SK-N-SH (cell line): ENCODE measurements at regions not wholly inside any gene's neighbourhood (a gene's known extent, or its start where the extent isn't known, plus 50 kb on each side); places are given as distances from the start of the nearest gene placed in this dataset.

Experiments
- CTCF ChIA-PET: fragments of 300-600, 350-600 bp; formaldehyde crosslinking; extraction: SDS; loops from one replicate; lab custom pipeline; 2021; lab: Yijun Ruan, JAX
- POLR2A ChIA-PET: fragments of 350-600 bp; sonication (Branson Sonifier 250); formaldehyde crosslinking; extraction: SDS; loops from one replicate; lab custom pipeline; 2020; ENCODE audit warnings: antibody characterized with exemption, inconsistent platforms; lab: Yijun Ruan, JAX
- DNase-seq: peaks from one replicate; pipeline ENCODE4 v3.0.0; 2012
- H2AFZ ChIP-seq: fragments of 200-600 bp; sonication (generic); 2 replicates; pipeline ENCODE4 v1.8.1; 2016; ENCODE audit warnings: antibody characterized with exemption, mild to moderate bottlenecking, low read depth
- H3F3A ChIP-seq: fragments of 200-600 bp; sonication (generic); replicated peaks from 2 replicates; pipeline ENCODE3; 2016; ENCODE audit warnings: antibody characterized with exemption, mild to moderate bottlenecking; ENCODE audit not compliant: insufficient read depth
- H3K27ac ChIP-seq, 2 experiments: fragments of 200-500 bp in 1 of 2; fragments of 200-600 bp in 1 of 2; sonication (Bioruptor generic) in 1 of 2; sonication (generic), shearing (Covaris generic) in 1 of 2; 2 replicates each; pipeline versions ENCODE4 v1.5.1 to v1.6.1; 2014 to 2016; ENCODE audit warnings: low read depth in 2 of 2, inconsistent platforms in 1 of 2, low read length in 1 of 2, mild to moderate bottlenecking in 1 of 2, mixed read lengths in 1 of 2
- H3K27me3 ChIP-seq: fragments of 200-600 bp; sonication (generic), shearing (Covaris generic); 2 replicates; pipeline ENCODE4 v1.6.1; 2016; ENCODE audit warnings: mixed run types; ENCODE audit not compliant: insufficient read depth
- H3K36me3 ChIP-seq, 2 experiments: fragments of 200-500 bp in 1 of 2; fragments of 200-600 bp in 1 of 2; sonication (Bioruptor generic) in 1 of 2; sonication (generic) in 1 of 2; replicated peaks in 1 of 2; 2 replicates each; pipeline versions ENCODE3 to v1.5.1; 2014 to 2016; ENCODE audit warnings: low read length in 1 of 2, mild to moderate bottlenecking in 1 of 2; ENCODE audit not compliant: insufficient read depth in 2 of 2, control insufficient read depth in 1 of 2
- H3K4me1 ChIP-seq, 2 experiments: fragments of 200-500 bp in 1 of 2; fragments of 200-600 bp in 1 of 2; sonication (Bioruptor generic) in 1 of 2; sonication (generic), shearing (Covaris generic) in 1 of 2; 2 replicates each; pipeline versions ENCODE4 v1.5.1 to v1.6.1; 2014 to 2016; ENCODE audit warnings: low read depth in 1 of 2, low read length in 1 of 2, mixed run types in 1 of 2; ENCODE audit not compliant: insufficient read depth in 2 of 2, control insufficient read depth in 1 of 2
- H3K4me2 ChIP-seq: fragments of 200-600 bp; sonication (generic), shearing (Covaris generic); 2 replicates; pipeline ENCODE4 v1.6.1; 2017; ENCODE audit warnings: mixed run types
- H3K4me3 ChIP-seq, 2 experiments: fragments of 200-500 bp in 1 of 2; fragments of 200-600 bp in 1 of 2; sonication (Bioruptor generic) in 1 of 2; sonication (generic), shearing (Covaris generic) in 1 of 2; 2 replicates each; pipeline versions ENCODE4 v1.5.1 to v1.8.1; 2014 to 2016; ENCODE audit warnings: low read depth in 2 of 2, inconsistent platforms in 1 of 2, low read length in 1 of 2, mild to moderate bottlenecking in 1 of 2, mixed read lengths in 1 of 2, moderate library complexity in 1 of 2
- H3K79me2 ChIP-seq: fragments of 200-600 bp; sonication (generic); 2 replicates; pipeline ENCODE4 v1.8.1; 2017; ENCODE audit warnings: mild to moderate bottlenecking; ENCODE audit not compliant: insufficient read depth
- H3K9ac ChIP-seq: fragments of 200-600 bp; sonication (generic); 2 replicates; pipeline ENCODE4 v1.6.1; 2017; ENCODE audit warnings: mixed run types
- H3K9me2 ChIP-seq: fragments of 200-600 bp; sonication (generic); 2 replicates; pipeline ENCODE4 v1.6.1; 2017; ENCODE audit warnings: mixed run types
- H3K9me3 ChIP-seq: fragments of 200-600 bp; sonication (generic); 2 replicates; pipeline ENCODE4 v1.6.1; 2017; ENCODE audit warnings: mixed run types, mild to moderate bottlenecking, moderate library complexity
- H4K20me1 ChIP-seq: fragments of 200-600 bp; sonication (generic); 2 replicates; pipeline ENCODE4 v1.6.1; 2017; ENCODE audit warnings: mild to moderate bottlenecking, mixed run types; ENCODE audit not compliant: insufficient read depth
- EP300 ChIP-seq, 2 experiments: IDR thresholded peaks; 2 replicates each; pipeline versions ENCODE4 v1.4.0 to v1.6.1; 2012; ENCODE audit warnings: borderline replicate concordance in 1 of 2, low read depth in 1 of 2, low read length in 1 of 2
- FOSL2 ChIP-seq: IDR thresholded peaks from 2 replicates; pipeline ENCODE4 v1.4.0; 2012; ENCODE audit warnings: low read depth, mild to moderate bottlenecking, moderate library complexity, borderline replicate concordance
- FOXJ3 ChIP-seq: sonication (generic); formaldehyde crosslinking; IDR thresholded peaks from 2 replicates; pipeline ENCODE4 v1.5.1; 2020; ENCODE audit warnings: mild to moderate bottlenecking, missing genetic modification reagents
- FOXM1 ChIP-seq: IDR thresholded peaks from 2 replicates; pipeline ENCODE4 v1.4.0; 2012; ENCODE audit warnings: low read depth, mild to moderate bottlenecking
- GATA2 ChIP-seq: sonication (generic); formaldehyde crosslinking; IDR thresholded peaks from 2 replicates; pipeline ENCODE4 v1.5.0; 2020; ENCODE audit warnings: mild to moderate bottlenecking, missing genetic modification reagents
- MAX ChIP-seq: IDR thresholded peaks from 2 replicates; pipeline ENCODE4 v1.4.0; 2012; ENCODE audit warnings: low read depth
- MEF2A ChIP-seq: IDR thresholded peaks from 2 replicates; pipeline ENCODE4 v1.4.0; 2012; ENCODE audit warnings: low read depth, borderline replicate concordance
- POLR2AphosphoS5 ChIP-seq: IDR thresholded peaks from 2 replicates; pipeline ENCODE4 v1.6.1; 2012; ENCODE audit warnings: low read depth, low read length
- RAD21 ChIP-seq: IDR thresholded peaks from 2 replicates; pipeline ENCODE4 v1.6.1; 2012; ENCODE audit warnings: mild to moderate bottlenecking, low read length
- REST ChIP-seq: IDR thresholded peaks from 2 replicates; pipeline ENCODE4 v1.6.1; 2012; ENCODE audit warnings: mild to moderate bottlenecking, low read depth, low read length, moderate library complexity
- RFX5 ChIP-seq: IDR thresholded peaks from 2 replicates; pipeline ENCODE4 v1.6.1; 2012; ENCODE audit warnings: mild to moderate bottlenecking, improper control_type of control experiment, low read length
- RXRA ChIP-seq: IDR thresholded peaks from 2 replicates; pipeline ENCODE4 v1.4.0; 2012; ENCODE audit warnings: low read depth, mild to moderate bottlenecking, borderline replicate concordance
- SMC3 ChIP-seq: IDR thresholded peaks from 2 replicates; pipeline ENCODE4 v1.6.1; 2012; ENCODE audit warnings: low read depth, low read length, improper control_type of control experiment
- TCF12 ChIP-seq: IDR thresholded peaks from 2 replicates; pipeline ENCODE4 v1.4.0; 2012
- TEAD4 ChIP-seq: IDR thresholded peaks from 2 replicates; pipeline ENCODE4 v1.4.0; 2012; ENCODE audit warnings: mild to moderate bottlenecking, borderline replicate concordance; ENCODE audit not compliant: insufficient read depth
- USF1 ChIP-seq: IDR thresholded peaks from 2 replicates; pipeline ENCODE4 v1.4.0; 2012; ENCODE audit warnings: low read depth, borderline replicate concordance
- USF2 ChIP-seq: fragments of 150-350 bp; IDR thresholded peaks from 2 replicates; pipeline ENCODE4 v1.6.1; 2017; ENCODE audit warnings: antibody characterized with exemption, low read length, low read depth, borderline replicate concordance
- YY1 ChIP-seq: IDR thresholded peaks from 2 replicates; pipeline ENCODE4 v1.4.0; 2012; ENCODE audit warnings: low read depth, mild to moderate bottlenecking
- WGBS: methylation state at CpG from one replicate; pipeline ENCODE4 v1.1.6; 2017; ENCODE audit warnings: low lambda C conversion rate; 5-methylcytosine and 5-hydroxymethylcytosine counted together
- TF ChIP-seq, protein P1 (sequence below): IDR thresholded peaks from 2 replicates; pipeline ENCODE4 v1.4.0; 2012; ENCODE audit warnings: low read depth, borderline replicate concordance

DNA sequence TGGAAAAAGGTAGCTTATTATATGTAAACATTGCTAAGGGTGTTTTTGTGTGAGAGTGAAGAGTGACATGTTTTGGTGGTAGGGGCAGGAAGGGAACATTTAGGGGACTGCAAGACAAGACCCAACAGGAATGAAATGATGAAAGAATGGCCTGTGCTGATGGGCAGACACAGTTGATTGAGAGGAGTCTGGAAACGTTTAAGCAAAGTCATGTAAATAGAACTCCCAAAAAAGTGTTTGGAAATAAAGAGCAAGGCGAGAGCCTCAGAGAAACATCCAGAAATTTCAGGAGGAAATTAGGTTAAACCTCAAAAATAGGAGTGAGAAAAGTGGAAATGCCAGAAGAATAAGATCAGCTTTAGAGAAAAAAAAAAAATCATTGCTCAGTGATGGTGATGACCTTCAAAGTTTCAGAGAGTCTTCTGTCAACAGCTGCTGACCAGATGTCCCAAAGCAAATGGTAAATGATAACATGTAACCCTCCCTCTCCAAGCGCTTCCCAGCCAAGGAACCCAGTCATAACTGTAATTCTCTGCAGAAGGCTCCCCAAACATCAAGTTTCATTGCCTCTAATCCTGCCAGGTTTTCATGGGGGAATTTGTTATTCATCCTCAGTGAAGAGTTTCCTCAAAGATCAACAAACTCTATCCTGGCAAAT lies 223.2 kb upstream of the FAR2 start:
- TF ChIP-seq TCF12 (peak; percentile 63), FOSL2 (no peak)
- WGBS, result 36% methylated on average over 3 of the region's 3 CpGs
- Histone ChIP-seq H3F3A (no peaks in the 10 kb centered on the region), H3K27ac (no peak overlapping the region), H3K9me2 (no peaks in the 10 kb centered on the region; the same call in 1 of the 2 replicates), H2AFZ (no peak overlapping the region), H3K27me3 (no peaks in the 10 kb centered on the region), H4K20me1 (no peaks in the 10 kb centered on the region), H3K9ac (no peak overlapping the region), H3K4me3 (no peak overlapping the region), H3K79me2 (no peaks in the 10 kb centered on the region), H3K4me2 (no peak overlapping the region), H3K4me1 (no peaks in the 10 kb centered on the region), H3K9me3 (0 out of 2 replicates have a peak, but pooled peaks cover 3% of the 10 kb centered on the region), H3K36me3 (no peaks in the 10 kb centered on the region)
- ChIA-PET POLR2A (no interaction called here), CTCF (no interaction called here)
- no peak for DNase-seq

GRCh38 chr12:28930704-28931103 lies 218.4 kb upstream of the FAR2 start:
- Histone ChIP-seq H4K20me1 (no peaks in the 10 kb centered on the region), H3K4me3 (no peak overlapping the region), H3K4me2 (no peak overlapping the region), H3K27me3 (no peaks in the 10 kb centered on the region), H3K9ac (no peak overlapping the region), H3K36me3 (no peaks in the 10 kb centered on the region), H3K9me2 (no peaks in the 10 kb centered on the region; the same call in 1 of the 2 replicates), H2AFZ (no peak overlapping the region), H3K9me3 (no peaks in the 10 kb centered on the region), H3K4me1 (no peaks in the 10 kb centered on the region), H3K27ac (no peak overlapping the region), H3K79me2 (no peaks in the 10 kb centered on the region), H3F3A (no peaks in the 10 kb centered on the region)
- CTCF ChIA-PET, result no interaction called here
- DNase-seq, result no peak
- TF ChIP-seq YY1, result no peak
- TF ChIP-seq FOXJ3 (CRISPR knock-in tag), result no peak
- no peak for TF ChIP-seq RAD21
- no peak for TF ChIP-seq SMC3
- TF ChIP-seq GATA2 (CRISPR knock-in tag), result no peak
- no peak for TF ChIP-seq RFX5
- no peak for TF ChIP-seq TEAD4
- no peak for TF ChIP-seq EP300 (IDR thresholded peaks at IDR 0.05; ENCODE audit: borderline replicate concordance in 1 of 2, low read depth in 1 of 2, low read length in 1 of 2)
- no peak for TF ChIP-seq MAX
- no peak for TF ChIP-seq FOXM1
- TF ChIP-seq RXRA, result no peak
- no peak for TF ChIP-seq POLR2AphosphoS5
- no peak for TF ChIP-seq MEF2A
- no peak for TF ChIP-seq USF2
- TF ChIP-seq, protein P1, sequence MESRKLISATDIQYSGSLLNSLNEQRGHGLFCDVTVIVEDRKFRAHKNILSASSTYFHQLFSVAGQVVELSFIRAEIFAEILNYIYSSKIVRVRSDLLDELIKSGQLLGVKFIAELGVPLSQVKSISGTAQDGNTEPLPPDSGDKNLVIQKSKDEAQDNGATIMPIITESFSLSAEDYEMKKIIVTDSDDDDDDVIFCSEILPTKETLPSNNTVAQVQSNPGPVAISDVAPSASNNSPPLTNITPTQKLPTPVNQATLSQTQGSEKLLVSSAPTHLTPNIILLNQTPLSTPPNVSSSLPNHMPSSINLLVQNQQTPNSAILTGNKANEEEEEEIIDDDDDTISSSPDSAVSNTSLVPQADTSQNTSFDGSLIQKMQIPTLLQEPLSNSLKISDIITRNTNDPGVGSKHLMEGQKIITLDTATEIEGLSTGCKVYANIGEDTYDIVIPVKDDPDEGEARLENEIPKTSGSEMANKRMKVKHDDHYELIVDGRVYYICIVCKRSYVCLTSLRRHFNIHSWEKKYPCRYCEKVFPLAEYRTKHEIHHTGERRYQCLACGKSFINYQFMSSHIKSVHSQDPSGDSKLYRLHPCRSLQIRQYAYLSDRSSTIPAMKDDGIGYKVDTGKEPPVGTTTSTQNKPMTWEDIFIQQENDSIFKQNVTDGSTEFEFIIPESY, result no peak
- no peak for TF ChIP-seq REST
- TF ChIP-seq USF1, result no peak
- POLR2A ChIA-PET, result no interaction called here
- 67% methylated on average over 2 of the region's 2 CpGs for WGBS
